Osteoblast (primary cell): ENCODE measurements at regions not wholly inside any gene's neighbourhood (a gene's known extent, or its start where the extent isn't known, plus 50 kb on each side); places are given as distances from the start of the nearest gene placed in this dataset.

Experiments used
- DNase-seq: peaks from one replicate; pipeline ENCODE4 v3.0.0; 2011; ENCODE audit warnings: low spot score, mixed read lengths; ENCODE audit not compliant: insufficient read length; ENCODE audit errors: missing footprints
- H2AFZ ChIP-seq: 2 replicates; pipeline ENCODE4 v1.6.0; 2011; ENCODE audit warnings: mild to moderate bottlenecking, low read length
- H3K27ac ChIP-seq: 2 replicates; pipeline ENCODE4 v1.5.1; 2011; ENCODE audit warnings: mild to moderate bottlenecking, low read depth, low read length, moderate library complexity
- H3K27me3 ChIP-seq: 2 replicates; pipeline ENCODE4 v1.6.0; 2012; ENCODE audit warnings: mild to moderate bottlenecking, control low read depth, inconsistent platforms, low read length, moderate library complexity; ENCODE audit not compliant: insufficient read depth
- H3K36me3 ChIP-seq: 2 replicates; pipeline ENCODE4 v1.5.1; 2011; ENCODE audit warnings: mild to moderate bottlenecking, low read length, control low read depth, moderate library complexity; ENCODE audit not compliant: insufficient read depth
- H3K4me1 ChIP-seq: 2 replicates; pipeline ENCODE4 v1.5.1; 2011; ENCODE audit warnings: mild to moderate bottlenecking, low read length, control low read depth, moderate library complexity; ENCODE audit not compliant: insufficient read depth
- H3K4me2 ChIP-seq: 2 replicates; pipeline ENCODE4 v1.6.0; 2011; ENCODE audit warnings: mild to moderate bottlenecking, low read length; ENCODE audit not compliant: insufficient read depth
- H3K4me3 ChIP-seq: fragments of 200-600 bp; sonication (generic); 3 replicates; pipeline ENCODE4 v1.5.1; 2012; ENCODE audit warnings: mild to moderate bottlenecking, low read length, inconsistent platforms; ENCODE audit not compliant: insufficient read depth
- H3K79me2 ChIP-seq: 2 replicates; pipeline ENCODE4 v1.6.0; 2012; ENCODE audit warnings: mild to moderate bottlenecking, low read length, control low read depth, inconsistent platforms; ENCODE audit not compliant: insufficient read depth
- H3K9me3 ChIP-seq: 2 replicates; pipeline ENCODE4 v1.5.1; 2011; ENCODE audit warnings: low read depth, low read length, control low read depth
- H4K20me1 ChIP-seq: 2 replicates; pipeline ENCODE4 v1.6.0; 2012; ENCODE audit warnings: mild to moderate bottlenecking, low read length, control low read depth; ENCODE audit not compliant: insufficient read depth
- TF ChIP-seq, protein P1 (sequence below): IDR thresholded peaks from 2 replicates; pipeline ENCODE4 v1.5.1; 2011; ENCODE audit warnings: mild to moderate bottlenecking, low read depth, low read length, moderate library complexity; ENCODE audit errors: extremely low read depth

DNA sequence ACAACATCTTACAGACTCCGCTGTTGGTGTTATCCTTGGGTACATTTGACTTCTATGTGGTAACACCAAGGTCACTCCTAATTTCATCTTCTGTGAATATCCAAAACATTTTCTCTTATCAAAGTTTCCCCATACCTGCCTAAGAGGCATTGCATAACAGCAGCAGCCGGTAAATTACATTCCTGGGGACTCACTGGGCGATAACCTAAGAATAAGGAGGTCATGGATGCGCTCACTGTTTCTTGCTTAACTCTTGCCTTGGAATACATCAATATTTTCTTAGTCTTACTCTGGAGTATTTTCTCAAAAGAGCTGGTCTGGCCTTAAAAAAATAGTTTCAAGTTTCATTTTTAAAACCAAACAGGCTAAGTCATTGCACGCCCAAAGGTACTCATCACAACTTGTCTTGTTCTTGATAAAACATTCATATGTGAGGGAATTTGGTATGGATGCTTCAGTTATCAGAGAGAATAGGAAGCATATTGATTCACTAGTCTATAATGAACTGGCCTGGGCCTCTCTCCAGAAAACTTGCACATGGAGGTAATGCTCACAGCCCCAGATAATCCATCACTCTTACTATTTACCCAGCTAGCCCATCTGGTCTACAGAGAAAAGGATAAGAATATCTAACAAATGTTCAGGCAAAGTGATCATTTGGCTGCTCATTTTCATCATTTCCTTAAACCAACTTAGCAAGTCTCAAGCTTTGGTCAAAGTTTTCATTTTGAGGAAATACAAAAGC lies 235.0 kb upstream of the ERCC4 start:
- Histone ChIP-seq H2AFZ (no peak overlapping the region), H3K27ac (no peak overlapping the region), H3K9me3 (no peaks in the 10 kb centered on the region), H3K36me3 (no peaks in the 10 kb centered on the region), H3K79me2 (no peaks in the 10 kb centered on the region), H3K4me1 (no peaks in the 10 kb centered on the region), H3K27me3 (no peaks in the 10 kb centered on the region), H4K20me1 (no peaks in the 10 kb centered on the region), H3K4me3 (no peak overlapping the region), H3K4me2 (no peak overlapping the region)
- TF ChIP-seq, protein P1, sequence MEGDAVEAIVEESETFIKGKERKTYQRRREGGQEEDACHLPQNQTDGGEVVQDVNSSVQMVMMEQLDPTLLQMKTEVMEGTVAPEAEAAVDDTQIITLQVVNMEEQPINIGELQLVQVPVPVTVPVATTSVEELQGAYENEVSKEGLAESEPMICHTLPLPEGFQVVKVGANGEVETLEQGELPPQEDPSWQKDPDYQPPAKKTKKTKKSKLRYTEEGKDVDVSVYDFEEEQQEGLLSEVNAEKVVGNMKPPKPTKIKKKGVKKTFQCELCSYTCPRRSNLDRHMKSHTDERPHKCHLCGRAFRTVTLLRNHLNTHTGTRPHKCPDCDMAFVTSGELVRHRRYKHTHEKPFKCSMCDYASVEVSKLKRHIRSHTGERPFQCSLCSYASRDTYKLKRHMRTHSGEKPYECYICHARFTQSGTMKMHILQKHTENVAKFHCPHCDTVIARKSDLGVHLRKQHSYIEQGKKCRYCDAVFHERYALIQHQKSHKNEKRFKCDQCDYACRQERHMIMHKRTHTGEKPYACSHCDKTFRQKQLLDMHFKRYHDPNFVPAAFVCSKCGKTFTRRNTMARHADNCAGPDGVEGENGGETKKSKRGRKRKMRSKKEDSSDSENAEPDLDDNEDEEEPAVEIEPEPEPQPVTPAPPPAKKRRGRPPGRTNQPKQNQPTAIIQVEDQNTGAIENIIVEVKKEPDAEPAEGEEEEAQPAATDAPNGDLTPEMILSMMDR: no peak
- no peak for DNase-seq

DNA sequence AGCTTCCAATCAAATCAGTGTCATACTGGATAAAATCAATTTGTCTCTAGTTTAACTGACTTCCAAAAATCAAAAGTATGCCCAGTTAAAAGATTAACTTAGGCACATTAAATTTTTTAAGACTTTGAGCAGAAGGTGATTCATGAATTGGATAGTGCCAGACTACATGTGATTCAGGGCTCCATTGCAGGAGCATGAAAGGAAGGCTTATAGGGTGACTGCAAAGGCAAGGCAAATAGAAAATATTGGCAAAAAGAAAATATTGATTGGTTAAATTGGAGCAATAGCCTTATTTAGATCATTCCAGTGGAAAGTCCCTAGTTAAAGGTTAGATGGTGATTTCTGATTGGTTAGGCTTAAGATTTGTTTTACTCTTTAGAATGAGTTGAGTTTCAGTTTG lies 223.9 kb upstream of the ERCC4 start:
- H3K4me1 ChIP-seq: no peaks in the 10 kb centered on the region
- H3K27me3 ChIP-seq: no peaks in the 10 kb centered on the region

DNA sequence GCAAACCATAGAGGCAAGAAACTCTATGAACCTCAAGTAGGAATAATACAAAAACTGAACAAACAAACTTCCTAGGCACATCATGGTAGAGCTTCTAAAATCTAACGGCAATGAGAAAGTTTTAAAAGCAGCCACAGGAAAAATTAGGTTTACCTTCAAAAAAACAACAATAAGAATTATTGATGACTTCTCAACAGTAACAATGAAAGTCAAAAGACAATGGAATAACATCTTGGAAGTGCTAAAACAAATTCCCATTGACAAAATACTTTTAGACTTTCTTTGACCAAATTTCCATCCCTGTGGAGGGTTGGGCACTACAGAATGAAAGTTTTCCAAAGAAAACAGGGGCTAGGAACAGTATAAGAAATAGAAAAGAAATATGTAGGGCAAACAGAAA lies 222.9 kb upstream of the ERCC4 start:
- Histone ChIP-seq H3K4me3 (no peak overlapping the region), H3K79me2 (no peaks in the 10 kb centered on the region), H3K4me2 (no peak overlapping the region), H2AFZ (no peak overlapping the region), H3K9me3 (peaks cover 10% of the 10 kb centered on the region), H3K4me1 (no peaks in the 10 kb centered on the region), H3K36me3 (no peaks in the 10 kb centered on the region), H3K27me3 (no peaks in the 10 kb centered on the region), H4K20me1 (no peaks in the 10 kb centered on the region), H3K27ac (no peak overlapping the region)
- no peak for DNase-seq
- TF ChIP-seq, protein P1: no peak

More for the DNA sequence above, 223.9 kb upstream of the ERCC4 start:
- no peak overlapping the region for H3K4me2 ChIP-seq
- no peaks in the 10 kb centered on the region for H3K79me2 ChIP-seq
- H3K27ac ChIP-seq: no peak overlapping the region
- no peak overlapping the region for H3K4me3 ChIP-seq
- H3K9me3 ChIP-seq: peaks cover 10% of the 10 kb centered on the region
- TF ChIP-seq, protein P1: no peak
- no peaks in the 10 kb centered on the region for H4K20me1 ChIP-seq
- H3K36me3 ChIP-seq: no peaks in the 10 kb centered on the region
- no peak overlapping the region for H2AFZ ChIP-seq
- no peak for DNase-seq

DNA sequence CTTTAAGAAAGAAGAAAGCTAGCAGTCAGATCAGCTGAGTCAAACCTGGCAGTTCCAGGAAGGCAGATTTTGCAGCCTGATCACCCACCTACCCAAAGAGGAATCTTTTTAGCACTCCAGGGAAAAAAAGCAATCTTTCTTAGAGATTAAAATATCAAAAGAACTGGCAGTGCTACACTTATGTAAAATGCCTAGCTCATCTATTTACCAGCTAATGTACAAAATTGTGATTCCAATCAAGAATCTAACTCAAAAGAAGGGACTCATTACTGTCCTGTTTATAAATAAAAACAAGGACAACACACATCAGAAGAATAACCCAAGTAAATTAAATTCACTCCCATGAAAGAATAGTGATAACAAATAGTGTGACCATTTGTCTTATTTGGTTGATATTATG lies 222.4 kb upstream of the ERCC4 start:
- H4K20me1 ChIP-seq: no peaks in the 10 kb centered on the region
- H3K79me2 ChIP-seq: no peaks in the 10 kb centered on the region
- H3K4me3 ChIP-seq: no peak overlapping the region
- no peaks in the 10 kb centered on the region for H3K36me3 ChIP-seq
- H3K4me2 ChIP-seq: no peak overlapping the region
- TF ChIP-seq, protein P1: no peak
- no peak overlapping the region for H3K27ac ChIP-seq
- H2AFZ ChIP-seq: no peak overlapping the region
- peaks cover 10% of the 10 kb centered on the region for H3K9me3 ChIP-seq
- H3K27me3 ChIP-seq: no peaks in the 10 kb centered on the region
- H3K4me1 ChIP-seq: no peaks in the 10 kb centered on the region
- no peak for DNase-seq
